Smooth muscle cell (in vitro differentiated cells): ENCODE measurements at regions not wholly inside any gene's neighbourhood (a gene's known extent, or its start where the extent isn't known, plus 50 kb on each side); places are given as distances from the start of the nearest gene placed in this dataset.

ENCODE experiments used
- DNase-seq: peaks from one replicate; lab custom pipeline; 2025; ENCODE audit not compliant: unreplicated experiment; lab: John Stamatoyannopoulos, UW
- H2AFZ ChIP-seq: fragments of 200-600 bp; sonication (generic); 2 replicates; pipeline ENCODE4 v1.6.0; 2016; ENCODE audit warnings: antibody characterized with exemption, low read depth, mild to moderate bottlenecking
- H3F3A ChIP-seq: fragments of 200-600 bp; sonication (generic); 2 replicates; pipeline ENCODE4 v1.6.0; 2017; ENCODE audit warnings: antibody characterized with exemption, low read depth
- H3K27ac ChIP-seq: fragments of 200-600 bp; sonication (generic); 2 replicates; pipeline ENCODE4 v1.5.1; 2016; ENCODE audit warnings: low read depth, mild to moderate bottlenecking
- H3K27me3 ChIP-seq: fragments of 200-600 bp; sonication (generic); 2 replicates; pipeline ENCODE4 v1.6.1; 2016; ENCODE audit warnings: low read depth, mild to moderate bottlenecking
- H3K36me3 ChIP-seq: fragments of 200-600 bp; sonication (generic); 2 replicates; pipeline ENCODE4 v1.5.1; 2016; ENCODE audit warnings: low read depth
- H3K4me1 ChIP-seq: fragments of 200-600 bp; sonication (generic); 2 replicates; pipeline ENCODE4 v1.5.1; 2016; ENCODE audit warnings: low read depth
- H3K4me2 ChIP-seq: fragments of 200-600 bp; sonication (generic); 2 replicates; pipeline ENCODE4 v1.6.0; 2016; ENCODE audit warnings: mild to moderate bottlenecking
- H3K4me3 ChIP-seq: fragments of 200-600 bp; sonication (generic); 2 replicates; pipeline ENCODE4 v1.5.1; 2016; ENCODE audit warnings: mild to moderate bottlenecking
- H3K79me2 ChIP-seq: fragments of 200-600 bp; sonication (generic); 2 replicates; pipeline ENCODE4 v1.6.0; 2016; ENCODE audit warnings: low read depth, mild to moderate bottlenecking
- H3K9ac ChIP-seq: fragments of 200-600 bp; sonication (generic); 2 replicates; pipeline ENCODE4 v1.6.0; 2016; ENCODE audit warnings: low read depth
- H3K9me3 ChIP-seq: fragments of 200-600 bp; sonication (generic); replicated peaks from 2 replicates; pipeline ENCODE4 v1.5.1; 2016; ENCODE audit warnings: low read depth
- H4K20me1 ChIP-seq: fragments of 200-600 bp; sonication (generic); 2 replicates; pipeline ENCODE4 v1.6.0; 2016; ENCODE audit warnings: low read depth
- CTCF ChIP-seq: fragments of 200-600 bp; sonication (generic); IDR thresholded peaks from 2 replicates; pipeline ENCODE4 v1.5.1; 2017; ENCODE audit warnings: borderline replicate concordance, mild to moderate bottlenecking, antibody characterized with exemption; ENCODE audit not compliant: insufficient read depth, poor library complexity, severe bottlenecking
- WGBS: methylation state at CpG from one replicate; pipeline ENCODE4 v1.1.7; 2016; ENCODE audit warnings: low lambda C conversion rate; 5-methylcytosine and 5-hydroxymethylcytosine counted together

GRCh38 chr14:99040052-99040451 lies 231.9 kb downstream of the BCL11B start:
- H3K27me3 ChIP-seq = no peaks in the 10 kb centered on the region
- no peaks in the 10 kb centered on the region for H4K20me1 ChIP-seq
- H3K9ac ChIP-seq = no peak overlapping the region
- H3K36me3 ChIP-seq = no peaks in the 10 kb centered on the region
- no peak for TF ChIP-seq CTCF
- no peaks in the 10 kb centered on the region for H3F3A ChIP-seq
- no peak overlapping the region for H3K27ac ChIP-seq
- H2AFZ ChIP-seq = no peak overlapping the region
- 91% methylated on average over 18 of the region's 18 CpGs for WGBS
- no peaks in the 10 kb centered on the region for H3K9me3 ChIP-seq
- H3K79me2 ChIP-seq = no peaks in the 10 kb centered on the region
- H3K4me3 ChIP-seq = no peak overlapping the region
- DNase-seq = no peak
- no peak overlapping the region for H3K4me2 ChIP-seq
- H3K4me1 ChIP-seq = peaks cover 10% of the 10 kb centered on the region

DNA sequence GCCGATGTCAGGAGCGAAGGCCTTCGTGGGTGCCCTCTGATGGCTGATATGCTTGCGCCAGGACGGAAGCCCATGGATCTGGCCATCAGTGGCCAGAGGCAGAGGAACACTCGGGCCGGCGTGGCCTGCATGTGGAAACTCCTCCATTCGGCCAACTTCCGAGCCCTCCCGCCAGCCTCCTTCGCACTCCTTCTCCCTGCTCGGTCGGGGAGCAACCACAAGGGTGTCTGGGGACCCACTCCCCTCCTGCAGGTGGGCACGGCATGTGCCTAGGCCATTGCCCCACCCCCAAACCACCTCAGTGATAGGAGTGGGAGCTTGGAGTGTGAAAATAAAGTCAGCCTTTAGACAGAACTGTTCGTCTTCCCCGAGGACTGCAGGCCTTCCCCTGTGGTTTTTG lies 231.3 kb downstream of the BCL11B start:
- 94% methylated on average over 17 of the region's 17 CpGs for WGBS
- TF ChIP-seq CTCF = no peak
- no peaks in the 10 kb centered on the region for H3K9me3 ChIP-seq
- no peaks in the 10 kb centered on the region for H3K27me3 ChIP-seq
- H3K4me3 ChIP-seq = no peak overlapping the region
- no peaks in the 10 kb centered on the region for H3F3A ChIP-seq
- H3K27ac ChIP-seq = no peak overlapping the region
- no peaks in the 10 kb centered on the region for H4K20me1 ChIP-seq
- no peaks in the 10 kb centered on the region for H3K36me3 ChIP-seq
- H3K9ac ChIP-seq = no peak overlapping the region
- no peaks in the 10 kb centered on the region for H3K79me2 ChIP-seq
- no peak for DNase-seq
- H3K4me1 ChIP-seq = peaks cover 10% of the 10 kb centered on the region
- H2AFZ ChIP-seq = no peak overlapping the region
- H3K4me2 ChIP-seq = no peak overlapping the region

- Histone ChIP-seq H3K79me2 (no peaks in the 10 kb centered on the region), H3K36me3 (no peaks in the 10 kb centered on the region), H3K27me3 (no peaks in the 10 kb centered on the region), H3K9me3 (no peaks in the 10 kb centered on the region), H4K20me1 (no peaks in the 10 kb centered on the region), H3K4me1 (peaks cover 7% of the 10 kb centered on the region), H3F3A (no peaks in the 10 kb centered on the region), H2AFZ (no peak overlapping the region), H3K27ac (no peak overlapping the region), H3K9ac (no peak overlapping the region), H3K4me3 (no peak overlapping the region), H3K4me2 (no peak overlapping the region)
- TF ChIP-seq CTCF = no peak
- WGBS = 97% methylated on average over 8 of the region's 8 CpGs
- no peak for DNase-seq
These were observed 230.7 kb downstream of the BCL11B start for GRCh38 chr14:99041141-99041819.

- Histone ChIP-seq H2AFZ (no peak overlapping the region), H3K4me2 (no peak overlapping the region), H3K27me3 (no peaks in the 10 kb centered on the region), H3K4me3 (no peak overlapping the region), H3K9ac (no peak overlapping the region), H3K79me2 (no peaks in the 10 kb centered on the region), H3F3A (no peaks in the 10 kb centered on the region), H4K20me1 (no peaks in the 10 kb centered on the region), H3K9me3 (no peaks in the 10 kb centered on the region), H3K36me3 (no peaks in the 10 kb centered on the region), H3K27ac (no peak overlapping the region), H3K4me1 (peaks cover 2% of the 10 kb centered on the region)
- TF ChIP-seq CTCF = no peak
- 94% methylated on average over 5 of the region's 5 CpGs for WGBS
- DNase-seq = no peak
These were observed 230.2 kb downstream of the BCL11B start for GRCh38 chr14:99041820-99042174.
